Upper lobe of left lung (tissue), 6 donors: ENCODE measurements at regions not wholly inside any gene's neighbourhood (a gene's known extent, or its start where the extent isn't known, plus 50 kb on each side); places are given as distances from the start of the nearest gene placed in this dataset.

Source experiments
- ATAC-seq, 2 donors: fragments of 200-7000 bp; cut with Tn5 transposase; one replicate each; pipeline ENCODE4 v1.9.1; 2022; ENCODE audit warnings: mild to moderate bottlenecking in 2 of 2, moderate library complexity in 2 of 2; ENCODE audit not compliant: low FRiP score in 2 of 2
- DNase-seq, 2 donors: peaks; one replicate each; pipeline ENCODE4 v3.0.0-alpha.2; 2019 to 2020
- H3K27ac ChIP-seq, 4 donors: fragments of 200-600 bp; sonication (generic); one replicate each; pipeline ENCODE4 v1.5.1; 2016 to 2019
- H3K27me3 ChIP-seq, 4 donors: fragments of 200-600 bp; sonication (generic); one replicate each; pipeline ENCODE4 v1.5.1; 2017 to 2019
- H3K36me3 ChIP-seq, 4 donors: fragments of 200-600 bp; sonication (generic); one replicate each; pipeline ENCODE4 v1.5.1; 2016 to 2019
- H3K4me1 ChIP-seq, 4 donors: fragments of 200-600 bp; sonication (generic); one replicate each; pipeline ENCODE4 v1.5.1; 2018 to 2019
- H3K4me3 ChIP-seq, 4 donors: fragments of 200-600 bp; sonication (generic); one replicate each; pipeline ENCODE4 v1.5.1; 2017 to 2019; ENCODE audit warnings: mild to moderate bottlenecking in 2 of 4, moderate library complexity in 1 of 4
- H3K9me3 ChIP-seq, 4 donors: fragments of 200-600 bp; sonication (generic); one replicate each; pipeline ENCODE4 v1.5.1; 2018 to 2019
- EP300 ChIP-seq, 4 donors: sonication (generic); formaldehyde crosslinking; IDR thresholded peaks; one replicate each; pipeline ENCODE4 v1.5.1; 2017; ENCODE audit warnings: antibody characterized with exemption in 4 of 4, control low read depth in 2 of 4
- POLR2A ChIP-seq, 4 donors: fragments of 450-650 bp; IDR thresholded peaks; one replicate each; pipeline ENCODE4 v1.5.1; 2016 to 2017; ENCODE audit warnings: antibody characterized with exemption in 4 of 4, mild to moderate bottlenecking in 2 of 4
- POLR2AphosphoS5 ChIP-seq, 2 donors: sonication (generic); formaldehyde crosslinking; IDR thresholded peaks; one replicate each; pipeline ENCODE4 v1.5.1; 2017; ENCODE audit warnings: antibody characterized with exemption in 2 of 2
- WGBS, 2 donors: methylation state at CpG; one replicate each; pipeline ENCODE4 v1.1.5; 2017 to 2018; 5-methylcytosine and 5-hydroxymethylcytosine counted together
- TF ChIP-seq, protein P1 (sequence below), 6 experiments: fragments of 450-650 bp in 4 of 6; fragments of 200-600 bp in 2 of 6; sonication (generic) in 2 of 6; IDR thresholded peaks; one replicate each; pipeline ENCODE4 v1.5.1; 2016 to 2019; ENCODE audit warnings: antibody characterized with exemption in 6 of 6
- donor health status: DM: no; HTN: no; CAD: no; lungs with moderate emphysema.
- donor health status: DM: no; HTN: yes; CAD: no; lungs with severe emphysema.

- H3K9me3 ChIP-seq, result peaks cover 0 to under 1% (median 0%) of the 10 kb centered on the region in 4 donors
- no peaks in the 10 kb centered on the region for H3K4me1 ChIP-seq
- H3K36me3 ChIP-seq, result no peaks in the 10 kb centered on the region
- no peak overlapping the region for H3K4me3 ChIP-seq
- DNase-seq (no peak), ATAC-seq (no peak)
- WGBS, 2 donors, result 65 to 69% methylated on average over 5 of the region's 5 CpGs
- H3K27me3 ChIP-seq, result no peaks in the 10 kb centered on the region
- H3K27ac ChIP-seq, result no peak overlapping the region
- no peak for TF ChIP-seq EP300 (IDR thresholded peaks at IDR 0.05)
- TF ChIP-seq, protein P1, sequence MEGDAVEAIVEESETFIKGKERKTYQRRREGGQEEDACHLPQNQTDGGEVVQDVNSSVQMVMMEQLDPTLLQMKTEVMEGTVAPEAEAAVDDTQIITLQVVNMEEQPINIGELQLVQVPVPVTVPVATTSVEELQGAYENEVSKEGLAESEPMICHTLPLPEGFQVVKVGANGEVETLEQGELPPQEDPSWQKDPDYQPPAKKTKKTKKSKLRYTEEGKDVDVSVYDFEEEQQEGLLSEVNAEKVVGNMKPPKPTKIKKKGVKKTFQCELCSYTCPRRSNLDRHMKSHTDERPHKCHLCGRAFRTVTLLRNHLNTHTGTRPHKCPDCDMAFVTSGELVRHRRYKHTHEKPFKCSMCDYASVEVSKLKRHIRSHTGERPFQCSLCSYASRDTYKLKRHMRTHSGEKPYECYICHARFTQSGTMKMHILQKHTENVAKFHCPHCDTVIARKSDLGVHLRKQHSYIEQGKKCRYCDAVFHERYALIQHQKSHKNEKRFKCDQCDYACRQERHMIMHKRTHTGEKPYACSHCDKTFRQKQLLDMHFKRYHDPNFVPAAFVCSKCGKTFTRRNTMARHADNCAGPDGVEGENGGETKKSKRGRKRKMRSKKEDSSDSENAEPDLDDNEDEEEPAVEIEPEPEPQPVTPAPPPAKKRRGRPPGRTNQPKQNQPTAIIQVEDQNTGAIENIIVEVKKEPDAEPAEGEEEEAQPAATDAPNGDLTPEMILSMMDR (IDR thresholded peaks at IDR 0.05), result no peak
- no peak for TF ChIP-seq POLR2A (IDR thresholded peaks at IDR 0.05)
- TF ChIP-seq POLR2AphosphoS5 (IDR thresholded peaks at IDR 0.05), result no peak
Observed at GRCh38 chr1:42052072-42052699, 101.0 kb upstream of the GUCA2B start.

DNA sequence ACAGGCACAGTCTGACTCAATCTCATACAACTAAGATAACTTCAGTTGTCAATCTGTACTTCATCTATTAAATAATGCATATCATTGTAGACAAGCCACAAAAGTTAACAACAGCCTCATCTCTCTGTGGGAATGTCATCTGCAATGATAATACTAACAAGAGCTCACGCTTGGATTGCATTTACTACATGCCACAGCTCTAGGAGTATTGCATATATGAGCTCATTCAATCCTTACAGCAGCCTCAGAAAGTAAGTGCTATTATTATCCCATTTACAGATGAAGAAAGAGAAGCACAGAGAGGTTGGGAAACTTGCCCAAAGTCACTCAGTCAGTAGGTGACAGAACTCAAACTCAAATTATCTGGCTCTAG lies 105.7 kb upstream of the GUCA2B start:
- H3K27me3 ChIP-seq, result no peaks in the 10 kb centered on the region
- ATAC-seq (no peak), DNase-seq (no peak)
- H3K36me3 ChIP-seq, result no peaks in the 10 kb centered on the region
- no peak overlapping the region for H3K4me3 ChIP-seq
- TF ChIP-seq POLR2A (IDR thresholded peaks at IDR 0.05), result no peak
- no peak for TF ChIP-seq POLR2AphosphoS5 (IDR thresholded peaks at IDR 0.05)
- TF ChIP-seq EP300 (IDR thresholded peaks at IDR 0.05), result no peak
- TF ChIP-seq, protein P1 (IDR thresholded peaks at IDR 0.05), result no peak
- H3K27ac ChIP-seq, result no peak overlapping the region
- H3K4me1 ChIP-seq, result no peaks in the 10 kb centered on the region
- H3K9me3 ChIP-seq, result no peaks in the 10 kb centered on the region
- 75 to 96% methylated on average over 1 of the region's 1 CpG for WGBS, 2 donors

DNA sequence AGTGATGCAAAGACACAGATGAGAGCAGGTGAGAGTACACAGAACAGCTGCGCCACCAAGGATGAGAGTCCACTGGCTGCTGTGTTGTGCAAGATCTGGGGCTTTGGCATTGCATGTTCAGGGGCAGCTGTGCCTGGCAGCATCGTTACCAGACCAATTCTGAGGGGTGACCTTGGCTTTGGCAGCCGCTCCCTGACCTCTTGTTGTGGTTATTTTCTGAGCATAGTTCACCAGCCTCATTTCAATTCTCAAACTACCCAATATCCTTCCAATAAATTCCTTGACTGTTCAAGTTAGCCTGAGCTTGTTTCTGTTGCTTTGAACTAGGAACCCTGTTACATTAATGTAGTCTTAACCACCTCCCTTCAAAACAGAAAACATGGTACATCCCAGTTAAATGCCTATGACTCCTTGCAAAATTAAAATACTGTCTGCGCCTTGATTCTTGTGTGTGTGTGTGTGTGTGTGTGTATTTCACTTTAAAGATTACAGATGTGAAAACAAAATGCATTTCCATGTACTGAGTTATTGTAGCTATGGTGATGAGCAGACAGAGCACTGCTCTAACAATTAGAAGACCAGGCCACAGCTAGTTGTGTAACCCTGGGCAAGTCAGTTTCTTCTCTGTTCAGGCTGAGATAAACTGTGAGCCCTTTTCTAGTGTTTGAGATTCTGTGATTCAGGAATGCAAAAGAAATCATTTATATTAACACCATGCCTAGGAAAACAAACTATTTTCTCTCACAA lies 106.3 kb upstream of the GUCA2B start:
- H3K4me3 ChIP-seq, result no peak overlapping the region
- H3K9me3 ChIP-seq, result no peaks in the 10 kb centered on the region
- no peaks in the 10 kb centered on the region for H3K4me1 ChIP-seq
- H3K27ac ChIP-seq, result no peak overlapping the region
- H3K36me3 ChIP-seq, result no peaks in the 10 kb centered on the region
- H3K27me3 ChIP-seq, result no peaks in the 10 kb centered on the region
- 67 to 88% methylated on average over 4 of the region's 4 CpGs for WGBS, 2 donors
- ATAC-seq, result peak in 1 of 2 donors; percentile 38
- no peak for TF ChIP-seq POLR2AphosphoS5 (IDR thresholded peaks at IDR 0.05)
- no peak for TF ChIP-seq EP300 (IDR thresholded peaks at IDR 0.05)
- TF ChIP-seq, protein P1 (IDR thresholded peaks at IDR 0.05), result no peak
- no peak for TF ChIP-seq POLR2A (IDR thresholded peaks at IDR 0.05)
- no peak for DNase-seq

DNA sequence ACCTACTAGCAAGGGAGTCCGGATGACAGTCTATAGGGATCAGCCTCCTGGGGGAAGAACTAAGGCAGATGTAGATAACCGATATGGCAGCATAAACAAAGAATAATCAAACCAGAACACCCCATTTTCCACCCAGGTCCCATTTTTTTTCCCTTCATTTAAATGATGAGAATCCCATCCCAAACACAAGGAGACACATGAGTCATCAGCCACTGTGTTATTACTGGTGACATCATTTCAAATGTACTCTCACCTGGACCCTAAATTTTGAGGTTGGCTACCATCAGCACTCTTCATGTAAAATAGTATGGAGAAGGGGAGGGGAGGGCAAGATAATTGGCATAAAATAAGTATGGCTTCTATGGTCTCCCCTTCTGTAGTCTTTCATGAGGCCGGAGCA lies 108.9 kb upstream of the GUCA2B start:
- no peak for ATAC-seq
- H3K9me3 ChIP-seq, result no peaks in the 10 kb centered on the region
- H3K36me3 ChIP-seq, result no peaks in the 10 kb centered on the region
- no peak for TF ChIP-seq EP300 (IDR thresholded peaks at IDR 0.05)
- TF ChIP-seq POLR2A (IDR thresholded peaks at IDR 0.05), result no peak
- TF ChIP-seq POLR2AphosphoS5 (IDR thresholded peaks at IDR 0.05), result no peak
- TF ChIP-seq, protein P1 (IDR thresholded peaks at IDR 0.05), result no peak
- no peaks in the 10 kb centered on the region for H3K4me1 ChIP-seq
- no peak overlapping the region for H3K27ac ChIP-seq
- no peak for DNase-seq
- H3K4me3 ChIP-seq, result no peak overlapping the region
- 93 to 100% methylated on average over 3 of the region's 3 CpGs for WGBS, 2 donors
- no peaks in the 10 kb centered on the region for H3K27me3 ChIP-seq
